Liver (tissue), 8 donors: ENCODE measurements at regions not wholly inside any gene's neighbourhood (a gene's known extent, or its start where the extent isn't known, plus 50 kb on each side); places are given as distances from the start of the nearest gene placed in this dataset.

ENCODE experiments used
- DNase-seq: peaks from one replicate; pipeline ENCODE4 v3.0.0-alpha.2; 2017; ENCODE audit warnings: low spot score
- H3K27ac ChIP-seq, 2 donors: one replicate each; pipeline ENCODE4 v1.7.0; 2013; ENCODE audit warnings: inconsistent platforms in 2 of 2, low read length in 2 of 2, control low read depth in 1 of 2, low read depth in 1 of 2, mild to moderate bottlenecking in 1 of 2
- H3K27me3 ChIP-seq, 4 donors: one replicate each; pipeline versions ENCODE4 v1.6.1 to v1.7.0; 2013; ENCODE audit warnings: low read length in 3 of 4, inconsistent platforms in 1 of 4, mild to moderate bottlenecking in 1 of 4, moderate library complexity in 1 of 4; ENCODE audit not compliant: control insufficient read depth in 4 of 4, insufficient read depth in 4 of 4
- H3K36me3 ChIP-seq, 4 donors: one replicate each; pipeline versions ENCODE4 v1.6.1 to v1.7.0; 2013; ENCODE audit warnings: low read length in 3 of 4, mild to moderate bottlenecking in 3 of 4, low read depth in 1 of 4, moderate library complexity in 1 of 4; ENCODE audit not compliant: control insufficient read depth in 4 of 4, insufficient read depth in 3 of 4
- H3K4me1 ChIP-seq, 4 donors: one replicate each; pipeline versions ENCODE4 v1.6.1 to v1.7.0; 2013; ENCODE audit warnings: low read length in 3 of 4, mild to moderate bottlenecking in 3 of 4, moderate library complexity in 1 of 4; ENCODE audit not compliant: control insufficient read depth in 4 of 4, insufficient read depth in 4 of 4
- H3K4me3 ChIP-seq, 3 donors: one replicate each; pipeline versions ENCODE4 v1.6.1 to v1.7.0; 2013; ENCODE audit warnings: low read length in 3 of 3, control low read depth in 1 of 3, low read depth in 1 of 3, mild to moderate bottlenecking in 1 of 3
- H3K9ac ChIP-seq, 2 donors: one replicate each; pipeline ENCODE4 v1.7.0; 2013; ENCODE audit warnings: low read length in 2 of 2, mild to moderate bottlenecking in 2 of 2, moderate library complexity in 2 of 2, control low read depth in 1 of 2, low read depth in 1 of 2
- H3K9me3 ChIP-seq, 4 donors: one replicate each; pipeline versions ENCODE4 v1.6.1 to v1.7.0; 2013; ENCODE audit warnings: low read length in 3 of 4; ENCODE audit not compliant: control insufficient read depth in 4 of 4
- ATF3 ChIP-seq: IDR thresholded peaks from 2 replicates; pipeline ENCODE4 v1.6.1; 2016; ENCODE audit warnings: antibody characterized with exemption
- CTCF ChIP-seq: fragments of 150-350 bp; IDR thresholded peaks from 2 replicates; pipeline ENCODE4 v1.5.1; 2017; ENCODE audit warnings: improper control_type of control experiment, low read depth, low read length; ENCODE audit not compliant: missing input control
- EGR1 ChIP-seq, 2 donors: IDR thresholded peaks; 2 replicates each; pipeline ENCODE4 v1.6.1; 2016 to 2018; ENCODE audit warnings: antibody characterized with exemption in 2 of 2, low read depth in 2 of 2
- FOXA1 ChIP-seq: IDR thresholded peaks from 2 replicates; pipeline ENCODE4 v1.6.1; 2016; ENCODE audit warnings: antibody characterized with exemption
- FOXA2 ChIP-seq: IDR thresholded peaks from 2 replicates; pipeline ENCODE4 v1.6.1; 2016; ENCODE audit warnings: antibody characterized with exemption
- GABPA ChIP-seq, 2 donors: IDR thresholded peaks in 1 of 2; conservative IDR thresholded peaks in 1 of 2; 2 replicates each; pipeline ENCODE4 v1.6.1; 2016; ENCODE audit warnings: antibody characterized with exemption in 2 of 2, mild to moderate bottlenecking in 1 of 2, moderate library complexity in 1 of 2
- HNF4A ChIP-seq, 2 donors: conservative IDR thresholded peaks; 2 replicates each; pipeline ENCODE4 v1.6.1; 2016; ENCODE audit warnings: antibody characterized with exemption in 2 of 2, mild to moderate bottlenecking in 2 of 2
- HNF4G ChIP-seq: IDR thresholded peaks from 2 replicates; pipeline ENCODE4 v1.6.1; 2016; ENCODE audit warnings: antibody characterized with exemption
- JUND ChIP-seq, 2 donors: IDR thresholded peaks; 2 replicates each; pipeline ENCODE4 v1.6.1; 2016; ENCODE audit warnings: antibody characterized with exemption in 2 of 2
- MAX ChIP-seq: IDR thresholded peaks from 2 replicates; pipeline ENCODE4 v1.6.1; 2016; ENCODE audit warnings: antibody characterized with exemption
- NR2F2 ChIP-seq: IDR thresholded peaks from 2 replicates; pipeline ENCODE4 v1.6.1; 2016; ENCODE audit warnings: antibody characterized with exemption
- RAD21 ChIP-seq, 2 donors: IDR thresholded peaks; 2 replicates each; pipeline ENCODE4 v1.6.1; 2016; ENCODE audit warnings: antibody characterized with exemption in 2 of 2, mild to moderate bottlenecking in 2 of 2
- RXRA ChIP-seq, 2 donors: IDR thresholded peaks; 2 replicates each; pipeline ENCODE4 v1.6.1; 2017 to 2018; ENCODE audit warnings: antibody characterized with exemption in 2 of 2, mild to moderate bottlenecking in 1 of 2
- SP1 ChIP-seq: IDR thresholded peaks from 2 replicates; pipeline ENCODE4 v1.6.1; 2018; ENCODE audit warnings: antibody characterized with exemption, mild to moderate bottlenecking
- TAF1 ChIP-seq: conservative IDR thresholded peaks from 2 replicates; pipeline ENCODE4 v1.6.1; 2016; ENCODE audit warnings: antibody characterized with exemption, mild to moderate bottlenecking
- YY1 ChIP-seq: IDR thresholded peaks from 2 replicates; pipeline ENCODE4 v1.6.1; 2016; ENCODE audit warnings: antibody characterized with exemption, mild to moderate bottlenecking
- WGBS: extraction: QIAGEN DNeasy Blood & Tissue Kit; methylation state at CpG from one replicate; pipeline ENCODE4 v1.1.7; 2013; 5-methylcytosine and 5-hydroxymethylcytosine counted together
- TF ChIP-seq, protein P1 (sequence below): IDR thresholded peaks from 2 replicates; pipeline ENCODE4 v1.6.1; 2016; ENCODE audit warnings: antibody characterized with exemption
- TF ChIP-seq, protein P2 (sequence below): IDR thresholded peaks from 2 replicates; pipeline ENCODE4 v1.6.1; 2016; ENCODE audit warnings: antibody characterized with exemption, mild to moderate bottlenecking
- donor health status: healthy.
- donor health status: healthy.
- donor health status: healthy.
- donor health status: healthy.
- donor health status: healthy.

DNA sequence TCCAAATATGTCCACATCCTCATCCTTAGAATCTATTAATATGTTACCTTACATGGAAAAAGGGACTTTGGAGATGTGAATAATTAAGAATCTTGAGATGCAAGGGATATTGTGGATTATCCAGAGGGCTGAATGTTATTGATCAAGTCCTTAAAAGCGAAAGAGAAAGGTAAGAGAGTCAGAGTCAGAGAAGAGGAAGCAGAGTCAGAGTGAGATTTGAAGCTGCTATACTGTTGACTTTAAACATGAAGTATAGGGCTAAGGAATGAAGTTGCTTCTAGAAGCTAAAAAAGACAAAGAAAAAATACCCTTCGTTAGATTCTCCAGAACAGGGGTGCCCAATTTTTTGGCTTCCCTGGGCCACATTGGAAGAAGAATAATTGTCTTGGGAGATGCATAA is 627.2 kb upstream of the SLITRK6 start:
- H3K9me3 ChIP-seq, result peaks cover 0 to 2% (median 0%) of the 10 kb centered on the region in 4 donors
- no peak for DNase-seq
- 74% methylated on average over 2 of the region's 2 CpGs for WGBS

DNA sequence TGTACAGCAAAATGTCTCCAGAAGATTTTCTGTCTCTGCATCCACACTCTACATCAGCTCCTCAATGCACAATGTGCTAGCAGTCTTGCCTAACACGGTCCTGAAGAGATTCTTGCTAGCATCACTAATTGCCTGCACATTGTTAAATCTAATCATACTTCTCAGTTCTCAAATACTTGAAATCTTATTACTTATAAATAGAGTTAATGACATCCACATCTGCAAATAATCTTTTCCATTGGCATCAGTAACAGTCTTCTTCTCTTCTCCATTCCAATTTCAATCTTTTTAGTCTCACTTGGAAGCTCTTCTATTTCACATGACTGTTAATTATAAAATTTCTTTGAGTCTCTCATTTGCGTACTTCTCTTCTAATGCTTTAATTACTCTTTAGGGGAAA is 630.5 kb upstream of the SLITRK6 start:
- Histone ChIP-seq H3K36me3 (no peaks in the 10 kb centered on the region), H3K9me3 (peaks cover 0 to 2% (median 0%) of the 10 kb centered on the region in 4 donors), H3K4me1 (no peaks in the 10 kb centered on the region), H3K9ac (no peak overlapping the region), H3K27me3 (no peaks in the 10 kb centered on the region), H3K27ac (no peak overlapping the region), H3K4me3 (no peak overlapping the region)
- WGBS, result 80% methylated on average over 2 of the region's 2 CpGs
- TF ChIP-seq RXRA (IDR thresholded peaks at IDR 0.05), result no peak
- no peak for TF ChIP-seq RAD21 (IDR thresholded peaks at IDR 0.05)
- DNase-seq, result no peak

More for the DNA sequence above, 627.2 kb upstream of the SLITRK6 start:
- H3K36me3 ChIP-seq, result no peaks in the 10 kb centered on the region
- no peaks in the 10 kb centered on the region for H3K4me1 ChIP-seq
- TF ChIP-seq, protein P1, sequence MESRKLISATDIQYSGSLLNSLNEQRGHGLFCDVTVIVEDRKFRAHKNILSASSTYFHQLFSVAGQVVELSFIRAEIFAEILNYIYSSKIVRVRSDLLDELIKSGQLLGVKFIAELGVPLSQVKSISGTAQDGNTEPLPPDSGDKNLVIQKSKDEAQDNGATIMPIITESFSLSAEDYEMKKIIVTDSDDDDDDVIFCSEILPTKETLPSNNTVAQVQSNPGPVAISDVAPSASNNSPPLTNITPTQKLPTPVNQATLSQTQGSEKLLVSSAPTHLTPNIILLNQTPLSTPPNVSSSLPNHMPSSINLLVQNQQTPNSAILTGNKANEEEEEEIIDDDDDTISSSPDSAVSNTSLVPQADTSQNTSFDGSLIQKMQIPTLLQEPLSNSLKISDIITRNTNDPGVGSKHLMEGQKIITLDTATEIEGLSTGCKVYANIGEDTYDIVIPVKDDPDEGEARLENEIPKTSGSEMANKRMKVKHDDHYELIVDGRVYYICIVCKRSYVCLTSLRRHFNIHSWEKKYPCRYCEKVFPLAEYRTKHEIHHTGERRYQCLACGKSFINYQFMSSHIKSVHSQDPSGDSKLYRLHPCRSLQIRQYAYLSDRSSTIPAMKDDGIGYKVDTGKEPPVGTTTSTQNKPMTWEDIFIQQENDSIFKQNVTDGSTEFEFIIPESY, result no peak
- no peak overlapping the region for H3K27ac ChIP-seq
- no peak overlapping the region for H3K4me3 ChIP-seq
- H3K9ac ChIP-seq, result no peak overlapping the region
- no peaks in the 10 kb centered on the region for H3K27me3 ChIP-seq

DNA sequence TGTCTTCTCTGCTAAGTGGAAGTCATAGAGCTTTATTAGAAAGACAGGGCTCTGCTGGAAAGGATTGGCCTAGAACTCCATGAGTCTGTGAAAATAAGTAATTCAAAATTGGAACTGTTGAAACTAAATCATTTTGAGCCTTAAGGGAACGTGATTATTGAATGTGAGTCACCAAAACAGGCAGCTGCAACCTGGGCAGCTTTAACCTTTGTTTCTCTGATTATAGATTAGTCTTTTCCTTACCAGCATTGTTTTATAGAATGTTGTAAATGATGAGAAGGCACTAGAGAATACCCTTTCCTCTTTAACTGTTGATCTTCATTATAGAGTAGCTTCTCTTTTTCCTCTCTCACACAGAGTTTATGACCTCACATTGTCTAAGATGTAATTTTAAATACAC is 638.8 kb upstream of the SLITRK6 start:
- Histone ChIP-seq H3K9ac (no peak overlapping the region), H3K27ac (no peak overlapping the region), H3K36me3 (no peaks in the 10 kb centered on the region), H3K9me3 (no peaks in the 10 kb centered on the region), H3K27me3 (no peaks in the 10 kb centered on the region), H3K4me1 (no peaks in the 10 kb centered on the region), H3K4me3 (no peak overlapping the region)
- DNase-seq, result no peak
- TF ChIP-seq TAF1 (no peak), RXRA (IDR thresholded peaks at IDR 0.05) (no peak), NR2F2 (no peak), ATF3 (no peak), FOXA1 (no peak), SP1 (no peak), HNF4A (conservative IDR thresholded peaks at IDR 0.05) (no peak), CTCF (no peak), MAX (no peak), JUND (IDR thresholded peaks at IDR 0.05) (no peak), FOXA2 (no peak), EGR1 (IDR thresholded peaks at IDR 0.05; ENCODE audit: low read depth in 2 of 2) (no peak), RAD21 (IDR thresholded peaks at IDR 0.05) (no peak), GABPA (IDR thresholded peaks at IDR 0.05 in 1 of 2, conservative IDR thresholded peaks at IDR 0.05 in 1 of 2) (no peak), YY1 (no peak), HNF4G (no peak)
- TF ChIP-seq, protein P2, sequence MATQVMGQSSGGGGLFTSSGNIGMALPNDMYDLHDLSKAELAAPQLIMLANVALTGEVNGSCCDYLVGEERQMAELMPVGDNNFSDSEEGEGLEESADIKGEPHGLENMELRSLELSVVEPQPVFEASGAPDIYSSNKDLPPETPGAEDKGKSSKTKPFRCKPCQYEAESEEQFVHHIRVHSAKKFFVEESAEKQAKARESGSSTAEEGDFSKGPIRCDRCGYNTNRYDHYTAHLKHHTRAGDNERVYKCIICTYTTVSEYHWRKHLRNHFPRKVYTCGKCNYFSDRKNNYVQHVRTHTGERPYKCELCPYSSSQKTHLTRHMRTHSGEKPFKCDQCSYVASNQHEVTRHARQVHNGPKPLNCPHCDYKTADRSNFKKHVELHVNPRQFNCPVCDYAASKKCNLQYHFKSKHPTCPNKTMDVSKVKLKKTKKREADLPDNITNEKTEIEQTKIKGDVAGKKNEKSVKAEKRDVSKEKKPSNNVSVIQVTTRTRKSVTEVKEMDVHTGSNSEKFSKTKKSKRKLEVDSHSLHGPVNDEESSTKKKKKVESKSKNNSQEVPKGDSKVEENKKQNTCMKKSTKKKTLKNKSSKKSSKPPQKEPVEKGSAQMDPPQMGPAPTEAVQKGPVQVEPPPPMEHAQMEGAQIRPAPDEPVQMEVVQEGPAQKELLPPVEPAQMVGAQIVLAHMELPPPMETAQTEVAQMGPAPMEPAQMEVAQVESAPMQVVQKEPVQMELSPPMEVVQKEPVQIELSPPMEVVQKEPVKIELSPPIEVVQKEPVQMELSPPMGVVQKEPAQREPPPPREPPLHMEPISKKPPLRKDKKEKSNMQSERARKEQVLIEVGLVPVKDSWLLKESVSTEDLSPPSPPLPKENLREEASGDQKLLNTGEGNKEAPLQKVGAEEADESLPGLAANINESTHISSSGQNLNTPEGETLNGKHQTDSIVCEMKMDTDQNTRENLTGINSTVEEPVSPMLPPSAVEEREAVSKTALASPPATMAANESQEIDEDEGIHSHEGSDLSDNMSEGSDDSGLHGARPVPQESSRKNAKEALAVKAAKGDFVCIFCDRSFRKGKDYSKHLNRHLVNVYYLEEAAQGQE, result no peak
- TF ChIP-seq, protein P1, result no peak
- WGBS, result 56% methylated on average over 1 of the region's 1 CpG
